ENCODE measurements at regions not wholly inside any gene's neighbourhood (a gene's known extent, or its start where the extent isn't known, plus 50 kb on each side); places are given as distances from the start of the nearest gene placed in this dataset.

- no peak overlapping the region for H3K4me3 Mint-ChIP-seq (ENCODE audit: unreplicated experiment)
Observed at GRCh38 chr1:81369833-81370232, 430.9 kb upstream of the ADGRL2 start.

GRCh38 chr1:81366173-81366572 lies 434.6 kb upstream of the ADGRL2 start:
- no peak overlapping the region for H3K4me3 ChIP-seq (ENCODE audit: low read depth, low read length)
- Mint-ChIP-seq H3K4me1 (ENCODE audit: low read depth, unreplicated experiment) (no peaks in the 10 kb centered on the region), H3K4me3 (ENCODE audit: unreplicated experiment) (no peak overlapping the region), H3K27ac (ENCODE audit: unreplicated experiment) (no peak overlapping the region), H3K9me3 (ENCODE audit: unreplicated experiment) (no peaks in the 10 kb centered on the region), H3K36me3 (ENCODE audit: insufficient read depth, unreplicated experiment) (no peaks in the 10 kb centered on the region), H3K27me3 (ENCODE audit: insufficient read depth, unreplicated experiment) (no peaks in the 10 kb centered on the region)
- CTCF ChIA-PET = no interaction called here
- H3K27me3 ChIP-seq (replicated peaks; ENCODE audit: control insufficient read depth, insufficient read depth, low read length) = no peaks in the 10 kb centered on the region
- H3K36me3 ChIP-seq (ENCODE audit: control insufficient read depth, insufficient read depth, low read length) = no peaks in the 10 kb centered on the region
- no TSS peak for BruUV-seq (replicated peaks)
- H3K9me3 ChIP-seq = no peaks in the 10 kb centered on the region
- H3K4me1 ChIP-seq = no peaks in the 10 kb centered on the region
- intact Hi-C loops (cut with micrococcal nuclease; ENCODE audit: unreplicated experiment) = no loop called here
- no peak for DNase-seq
- no peak for TF ChIP-seq CTCF (IDR thresholded peaks at IDR 0.05; ENCODE audit: insufficient read depth in 1 of 2, low read depth in 1 of 2, low read length in 1 of 2, severe bottlenecking in 1 of 2, unreplicated experiment in 1 of 2)
- POLR2A ChIA-PET = no interaction called here

More at GRCh38 chr1:81369833-81370232, 430.9 kb upstream of the ADGRL2 start:
- H3K36me3 ChIP-seq (ENCODE audit: control insufficient read depth, insufficient read depth, low read length) = no peaks in the 10 kb centered on the region
- ChIA-PET POLR2A (no interaction called here), CTCF (no interaction called here)
- no peaks in the 10 kb centered on the region for H3K27me3 ChIP-seq (replicated peaks; ENCODE audit: control insufficient read depth, insufficient read depth, low read length)
- no peaks in the 10 kb centered on the region for H3K4me1 ChIP-seq
- no peaks in the 10 kb centered on the region for H3K9me3 ChIP-seq
- Mint-ChIP-seq H3K36me3 (ENCODE audit: insufficient read depth, unreplicated experiment) (no peaks in the 10 kb centered on the region), H3K27me3 (ENCODE audit: insufficient read depth, unreplicated experiment) (no peaks in the 10 kb centered on the region), H3K27ac (ENCODE audit: unreplicated experiment) (no peak overlapping the region), H3K9me3 (ENCODE audit: unreplicated experiment) (no peaks in the 10 kb centered on the region), H3K4me1 (ENCODE audit: low read depth, unreplicated experiment) (no peaks in the 10 kb centered on the region)
- TF ChIP-seq CTCF (IDR thresholded peaks at IDR 0.05; ENCODE audit: insufficient read depth in 1 of 2, low read depth in 1 of 2, low read length in 1 of 2, severe bottlenecking in 1 of 2, unreplicated experiment in 1 of 2) = no peak
- no peak for DNase-seq
- BruUV-seq (replicated peaks) = no TSS peak
- H3K4me3 ChIP-seq (ENCODE audit: low read depth, low read length) = no peak overlapping the region
- intact Hi-C loops (cut with micrococcal nuclease; ENCODE audit: unreplicated experiment) = no loop called here

- no peaks in the 10 kb centered on the region for H3K27me3 ChIP-seq (replicated peaks; ENCODE audit: control insufficient read depth, insufficient read depth, low read length)
- no peaks in the 10 kb centered on the region for H3K4me1 ChIP-seq
- H3K36me3 ChIP-seq (ENCODE audit: control insufficient read depth, insufficient read depth, low read length) = no peaks in the 10 kb centered on the region
- Mint-ChIP-seq H3K27me3 (ENCODE audit: insufficient read depth, unreplicated experiment) (no peaks in the 10 kb centered on the region), H3K4me3 (ENCODE audit: unreplicated experiment) (no peak overlapping the region), H3K27ac (ENCODE audit: unreplicated experiment) (no peak overlapping the region), H3K4me1 (ENCODE audit: low read depth, unreplicated experiment) (no peaks in the 10 kb centered on the region), H3K36me3 (ENCODE audit: insufficient read depth, unreplicated experiment) (no peaks in the 10 kb centered on the region), H3K9me3 (ENCODE audit: unreplicated experiment) (no peaks in the 10 kb centered on the region)
- H3K4me3 ChIP-seq (ENCODE audit: low read depth, low read length) = no peak overlapping the region
- CTCF ChIA-PET = no interaction called here
- no peak for DNase-seq
- H3K9me3 ChIP-seq = no peaks in the 10 kb centered on the region
- no peak for TF ChIP-seq CTCF (IDR thresholded peaks at IDR 0.05; ENCODE audit: insufficient read depth in 1 of 2, low read depth in 1 of 2, low read length in 1 of 2, severe bottlenecking in 1 of 2, unreplicated experiment in 1 of 2)
- no TSS peak for BruUV-seq (replicated peaks)
- POLR2A ChIA-PET = no interaction called here
- intact Hi-C loops (cut with micrococcal nuclease; ENCODE audit: unreplicated experiment) = no loop called here
Observed at GRCh38 chr1:81364088-81364487, 436.6 kb upstream of the ADGRL2 start.

Measured in Caco-2 (cell line).